NCI-H146 (cell line): ENCODE measurements at regions not wholly inside any gene's neighbourhood (a gene's known extent, or its start where the extent isn't known, plus 50 kb on each side); places are given as distances from the start of the nearest gene placed in this dataset.
"Not testable (repeated sequence)": the region's sequence is repeated elsewhere in the genome, so short reads cannot be mapped to it uniquely, and the experiment has no call there.

Experiments used
- DNase-seq: peaks from one replicate; lab custom pipeline; 2025; lab: John Stamatoyannopoulos, UW

GRCh38 chr21:28877318-28877884 lies 115.3 kb downstream of the LTN1 start:
- no peak for DNase-seq

DNA sequence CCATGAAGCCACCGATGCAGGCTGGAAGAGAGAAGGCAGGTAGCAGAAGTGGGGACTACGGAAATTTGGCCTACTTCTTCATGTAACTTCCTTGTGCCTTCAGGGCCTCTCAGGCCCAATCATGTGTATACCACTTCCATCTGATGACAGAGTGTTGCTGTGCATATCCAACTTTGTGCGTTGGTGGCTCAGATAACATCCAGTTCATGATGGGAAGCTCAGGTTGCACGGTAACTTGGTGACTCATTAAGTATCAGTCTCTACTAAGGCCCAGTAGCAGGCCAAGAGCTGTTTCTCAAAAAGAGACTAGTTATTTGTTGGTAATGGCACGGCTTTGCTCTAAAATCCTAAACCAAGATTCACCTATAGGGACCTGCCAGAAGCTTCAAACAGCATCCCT lies 117.6 kb downstream of the LTN1 start:
- DNase-seq = no peak

- no peak for DNase-seq
These were observed 120.5 kb downstream of the LTN1 start for GRCh38 chr21:28872218-28872617.

DNA sequence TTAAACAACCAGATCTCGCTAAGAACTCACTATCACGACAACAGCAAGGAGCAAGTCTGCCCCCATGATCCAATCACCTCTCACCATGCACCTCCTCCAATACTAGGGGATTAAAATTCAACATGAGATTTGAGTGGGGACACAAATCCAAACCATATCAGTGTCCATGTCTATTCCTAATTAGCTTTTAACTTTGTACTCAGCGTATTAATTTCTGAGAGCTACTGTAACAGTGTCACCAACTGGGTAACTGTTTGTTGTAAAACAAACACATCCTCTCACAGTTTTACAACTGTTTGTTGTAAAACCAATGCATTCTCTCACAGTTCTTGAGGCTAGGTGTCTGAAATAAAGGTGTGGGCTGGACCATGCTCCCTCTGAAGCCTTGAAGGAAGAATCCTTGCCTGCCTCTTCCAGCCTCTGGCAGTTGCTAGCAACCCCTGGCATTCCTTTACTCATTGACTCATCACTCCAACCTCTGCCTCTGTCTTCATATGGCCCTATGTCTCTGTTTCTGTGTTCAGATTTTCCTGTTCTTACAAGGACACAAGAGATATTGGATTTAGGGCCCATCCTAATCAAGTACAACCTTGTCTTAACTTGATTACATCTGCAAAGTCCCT lies 121.2 kb downstream of the LTN1 start:
- DNase-seq = no peak

DNA sequence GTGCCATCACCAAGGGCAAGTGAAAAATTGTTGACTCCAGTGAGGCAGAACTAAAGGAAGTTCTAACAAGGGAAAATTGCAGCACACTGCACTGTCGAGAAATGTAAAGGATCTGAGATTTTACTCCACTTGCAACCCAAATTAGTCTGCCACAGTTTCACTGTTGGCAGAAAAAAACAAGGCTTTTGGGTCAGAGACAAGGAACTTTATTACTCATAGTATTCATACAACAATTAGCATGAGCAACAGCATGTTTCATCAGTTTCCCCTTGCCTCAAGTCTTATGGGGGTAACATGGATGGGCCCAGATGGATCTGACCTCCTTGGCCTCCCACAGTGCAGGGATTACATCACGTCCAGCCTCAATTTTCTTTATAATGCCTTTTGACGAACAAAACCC lies 125.3 kb downstream of the LTN1 start:
- no peak for DNase-seq

GRCh38 chr21:28865488-28866186 lies 127.0 kb downstream of the LTN1 start:
- no peak for DNase-seq

DNA sequence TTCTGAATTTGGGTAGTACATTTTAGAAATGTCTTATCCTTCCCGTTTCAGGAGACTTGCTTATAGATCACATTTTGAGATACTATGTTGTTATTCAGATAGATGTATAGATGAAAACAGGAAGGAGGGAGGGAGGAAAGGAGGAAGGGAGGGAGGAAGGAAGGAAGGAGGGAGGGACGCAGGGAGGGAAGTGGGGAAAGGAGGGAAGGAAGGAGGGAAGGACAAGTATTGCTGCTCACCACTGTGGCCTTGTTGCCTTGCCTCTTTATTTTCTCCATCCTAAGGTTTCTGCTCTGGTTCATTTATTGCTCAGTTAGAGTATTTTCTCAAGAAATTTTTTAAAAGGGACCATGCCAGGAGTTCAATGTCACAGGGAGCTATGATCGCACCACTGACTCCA lies 134.3 kb downstream of the LTN1 start:
- no peak for DNase-seq

GRCh38 chr21:28857752-28858151 lies 134.9 kb downstream of the LTN1 start:
- DNase-seq = no peak

DNA sequence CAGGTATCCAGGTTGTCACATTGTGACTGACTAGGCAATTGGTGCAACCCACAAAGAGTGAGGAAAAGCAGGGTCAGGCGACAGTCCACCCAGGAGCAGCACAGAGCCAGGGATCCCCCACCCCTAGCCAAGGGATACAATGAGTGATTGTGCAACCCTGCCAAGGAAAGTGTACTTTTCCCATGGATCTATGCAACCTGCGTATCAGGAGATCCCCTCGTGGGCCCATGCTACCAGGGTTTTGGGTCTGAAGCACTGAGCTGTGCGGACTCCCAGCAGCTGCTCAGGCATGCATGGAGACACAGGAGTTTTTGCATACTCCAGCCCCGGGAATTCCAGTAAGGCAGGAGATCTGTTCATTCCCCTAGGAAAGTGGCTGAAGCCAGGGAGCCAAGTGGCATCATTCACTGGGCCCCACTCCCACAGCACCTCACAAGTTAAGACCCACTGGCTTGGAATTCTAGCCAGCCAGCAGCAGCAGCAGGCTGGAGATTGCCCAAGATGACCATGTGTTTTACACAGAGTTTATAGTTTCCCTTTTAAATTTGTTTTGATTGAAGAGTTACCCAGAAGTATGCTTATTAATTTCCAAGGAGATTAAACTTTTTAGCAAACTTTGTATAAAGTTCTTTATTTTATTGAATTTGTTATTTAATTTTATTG lies 136.0 kb downstream of the LTN1 start:
- no peak for DNase-seq

DNA sequence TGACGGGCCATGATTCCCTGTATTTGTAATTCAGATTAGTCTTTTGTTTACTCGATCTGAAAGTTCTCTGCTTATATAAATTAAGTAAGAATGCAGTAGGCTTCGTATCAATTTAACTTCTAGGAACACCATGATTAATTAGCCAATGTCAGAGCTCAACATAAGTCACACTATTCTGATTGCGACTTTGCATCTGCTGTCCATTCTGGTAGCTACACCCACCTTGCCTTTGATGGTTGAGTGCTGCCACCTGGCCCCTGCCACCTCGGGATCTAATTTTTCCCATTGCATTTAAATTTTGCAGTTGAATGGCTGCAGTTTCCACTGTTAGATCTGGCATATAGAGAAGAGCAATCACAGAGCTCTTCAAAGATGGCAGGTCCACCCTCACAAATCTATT lies 140.0 kb downstream of the LTN1 start:
- no peak for DNase-seq

GRCh38 chr21:28851645-28852044 lies 141.0 kb downstream of the LTN1 start:
- DNase-seq = no peak

- not testable (repeated sequence) for DNase-seq
These were observed 153.4 kb downstream of the LTN1 start for GRCh38 chr21:28839237-28839636.

GRCh38 chr21:28837426-28837825 lies 155.3 kb downstream of the LTN1 start:
- DNase-seq = not testable (repeated sequence)

DNA sequence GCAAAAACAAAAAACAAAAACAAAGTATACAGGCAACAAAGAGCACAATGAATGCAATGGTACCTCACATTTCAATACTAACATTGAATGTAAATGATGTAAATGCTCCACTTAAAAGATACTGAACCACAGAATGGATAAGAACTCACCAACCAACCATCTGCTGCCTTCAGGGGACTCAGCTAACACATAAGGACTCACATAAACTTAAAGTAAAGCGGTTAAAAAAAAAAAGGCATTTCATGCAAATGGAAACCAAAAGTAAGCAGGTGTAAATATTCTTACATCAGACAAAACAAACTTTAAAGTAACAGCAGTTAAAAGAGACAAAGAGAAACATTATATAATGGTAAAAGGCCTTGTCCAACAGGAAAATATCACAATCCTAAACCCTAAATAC lies 156.1 kb downstream of the LTN1 start:
- not testable (repeated sequence) for DNase-seq

DNA sequence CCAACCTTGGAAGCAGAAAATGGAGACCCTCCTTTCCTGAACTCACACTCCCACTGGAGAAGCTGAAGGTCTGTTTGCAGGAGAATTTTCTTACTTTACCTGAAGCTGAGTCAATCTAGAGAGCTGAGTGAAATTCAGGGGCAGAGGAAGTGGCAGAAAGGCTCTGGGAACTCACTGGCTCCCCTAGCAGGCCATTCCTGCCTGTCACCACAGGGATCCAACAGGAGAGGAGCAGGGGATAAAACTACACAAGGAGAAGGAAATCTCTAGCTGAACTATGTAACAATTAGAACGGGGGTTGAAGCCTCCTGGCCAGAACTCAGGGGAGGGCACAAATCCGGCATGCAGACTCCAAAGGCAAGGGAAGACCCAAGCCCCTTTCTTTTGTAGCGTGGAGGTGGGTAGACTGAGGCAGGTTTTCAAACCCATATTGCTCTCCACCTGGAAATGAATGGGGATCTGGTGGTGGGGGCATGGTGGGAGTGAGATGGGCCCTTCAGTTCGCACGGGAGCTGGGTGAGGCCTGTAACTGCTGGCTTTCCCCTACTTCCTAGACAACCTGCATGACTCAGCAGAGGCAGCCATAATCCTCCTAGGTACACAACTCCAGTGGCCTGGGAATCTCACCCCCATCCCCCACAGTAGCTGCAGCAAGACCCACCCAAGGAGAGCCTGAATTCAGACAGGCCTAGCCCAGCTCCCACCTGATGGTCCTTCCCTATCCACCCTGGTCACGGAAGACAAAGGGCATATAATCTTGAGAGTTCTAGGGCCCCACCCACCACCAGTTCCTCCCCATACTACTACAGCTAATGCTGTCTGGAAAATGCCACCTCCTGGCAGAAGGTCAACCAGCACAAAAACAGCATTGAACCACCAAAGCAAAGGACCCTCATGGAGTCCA lies 158.1 kb downstream of the LTN1 start:
- DNase-seq = no peak

GRCh38 chr21:28833609-28834008 lies 159.1 kb downstream of the LTN1 start:
- no peak for DNase-seq

DNA sequence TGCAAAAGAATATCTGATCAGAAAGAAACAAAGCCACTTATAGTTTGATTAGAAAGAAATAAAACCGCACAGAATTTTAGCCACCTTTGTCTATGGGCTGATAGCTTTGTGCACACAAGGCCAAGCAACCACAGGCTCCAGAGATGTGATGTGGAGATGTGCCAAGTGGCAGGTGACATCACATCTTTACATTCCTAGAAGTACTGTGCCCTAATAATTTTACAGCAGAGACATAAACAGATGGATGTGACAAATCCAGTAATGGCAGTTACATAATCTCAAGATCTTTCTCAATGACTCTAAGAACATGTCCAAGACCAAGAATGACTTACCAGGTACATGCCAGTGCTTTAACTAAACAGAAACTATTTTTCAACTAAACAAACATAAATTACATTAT lies 159.5 kb downstream of the LTN1 start:
- DNase-seq = no peak

- DNase-seq = no peak
These were observed 160.0 kb downstream of the LTN1 start for GRCh38 chr21:28832715-28833061.

GRCh38 chr21:28832013-28832714 lies 160.5 kb downstream of the LTN1 start:
- no peak for DNase-seq

DNA sequence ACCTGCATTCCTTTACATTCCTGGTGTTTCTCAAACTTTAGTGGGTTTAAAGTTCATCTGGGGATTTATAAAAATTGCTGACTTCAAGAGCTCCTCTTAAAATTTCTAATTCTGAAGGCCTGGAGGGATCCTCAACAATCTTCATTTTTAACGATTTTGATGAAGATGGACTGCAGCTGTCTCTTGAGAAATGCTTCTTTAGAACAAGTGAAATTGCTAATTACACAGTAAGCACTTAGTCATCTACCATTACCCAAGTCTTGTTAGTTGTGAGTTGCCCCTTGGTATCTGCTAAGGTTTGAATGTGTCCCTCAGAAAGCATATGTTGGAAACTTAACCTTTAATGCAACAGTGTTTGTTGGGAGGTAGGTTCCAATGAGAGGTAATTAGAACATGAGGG lies 163.7 kb downstream of the LTN1 start:
- no peak for DNase-seq

GRCh38 chr21:28828021-28828420 lies 164.7 kb downstream of the LTN1 start:
- no peak for DNase-seq

DNA sequence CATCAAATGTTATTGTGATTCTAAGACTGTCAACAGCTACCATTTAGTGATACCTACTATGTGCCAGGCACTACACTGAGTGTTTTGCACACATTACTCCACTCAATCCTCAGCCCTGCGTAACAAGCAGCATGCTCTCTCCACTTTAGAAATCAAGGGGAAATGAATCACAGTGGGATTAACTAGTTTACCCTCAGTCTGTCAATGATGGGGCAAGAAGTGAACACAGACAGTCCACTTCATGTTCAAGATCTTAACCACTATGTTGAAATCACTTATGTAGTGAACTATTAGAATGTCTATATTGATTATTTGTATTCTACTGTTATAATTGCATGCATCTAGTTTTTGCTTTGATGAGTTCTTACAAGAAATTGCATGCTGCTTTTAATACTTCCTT lies 165.3 kb downstream of the LTN1 start:
- DNase-seq = no peak
